Bronchial epithelial cell (primary cell): ENCODE measurements at regions not wholly inside any gene's neighbourhood (a gene's known extent, or its start where the extent isn't known, plus 50 kb on each side); places are given as distances from the start of the nearest gene placed in this dataset.
"Not testable (repeated sequence)": the region's sequence is repeated elsewhere in the genome, so short reads cannot be mapped to it uniquely, and the experiment has no call there.

ENCODE experiments used
- DNase-seq: peaks from one replicate; pipeline ENCODE4 v3.0.0-alpha.2; 2010; ENCODE audit warnings: low read depth
- FAIRE-seq: peaks from 2 replicates; lab custom pipeline; 2011; peaks lifted over from hg19 to GRCh38; lab: Jason Lieb, UNC
- H3K27me3 ChIP-seq: 2 replicates; pipeline ENCODE4 v1.5.1; 2011; ENCODE audit warnings: low read length; ENCODE audit not compliant: control insufficient read depth, insufficient read depth
- H3K36me3 ChIP-seq: 2 replicates; pipeline ENCODE4 v1.5.1; 2011; ENCODE audit warnings: low read length; ENCODE audit not compliant: control insufficient read depth, insufficient read depth
- H3K4me3 ChIP-seq: 2 replicates; pipeline ENCODE4 v1.5.1; 2011; ENCODE audit warnings: mild to moderate bottlenecking, low read depth, low read length, control low read depth
- CTCF ChIP-seq: IDR thresholded peaks from 2 replicates; pipeline ENCODE4 v1.5.1; 2011; ENCODE audit warnings: mild to moderate bottlenecking, moderate library complexity, low read length, control low read depth, inconsistent platforms; ENCODE audit not compliant: insufficient read depth, severe bottlenecking

DNA sequence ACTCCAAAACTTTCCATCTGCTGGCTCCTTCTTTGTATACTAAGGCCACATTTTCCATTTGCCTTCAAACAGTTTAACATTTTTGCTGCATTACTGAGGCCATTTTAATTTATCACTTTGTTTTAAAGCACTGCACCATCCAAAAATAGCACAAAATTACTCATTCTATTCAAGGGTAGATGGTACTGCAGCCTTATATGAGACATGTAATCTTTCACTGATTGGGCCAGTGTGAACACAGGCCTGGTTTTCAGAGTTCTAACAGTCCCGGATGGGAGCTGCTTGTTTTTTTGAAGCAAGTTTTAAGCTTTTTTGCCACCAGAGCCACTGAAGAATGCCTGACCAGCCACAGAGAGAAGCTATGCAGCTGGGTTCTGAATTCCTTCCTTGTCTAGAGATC is 172.3 kb upstream of the TSC22D2 start:
- TF ChIP-seq CTCF, result no peak
- FAIRE-seq (no peak), DNase-seq (peak; percentile 17)
- H3K27me3 ChIP-seq, result no peaks in the 10 kb centered on the region
- H3K36me3 ChIP-seq, result no peaks in the 10 kb centered on the region
- H3K4me3 ChIP-seq, result no peak overlapping the region

DNA sequence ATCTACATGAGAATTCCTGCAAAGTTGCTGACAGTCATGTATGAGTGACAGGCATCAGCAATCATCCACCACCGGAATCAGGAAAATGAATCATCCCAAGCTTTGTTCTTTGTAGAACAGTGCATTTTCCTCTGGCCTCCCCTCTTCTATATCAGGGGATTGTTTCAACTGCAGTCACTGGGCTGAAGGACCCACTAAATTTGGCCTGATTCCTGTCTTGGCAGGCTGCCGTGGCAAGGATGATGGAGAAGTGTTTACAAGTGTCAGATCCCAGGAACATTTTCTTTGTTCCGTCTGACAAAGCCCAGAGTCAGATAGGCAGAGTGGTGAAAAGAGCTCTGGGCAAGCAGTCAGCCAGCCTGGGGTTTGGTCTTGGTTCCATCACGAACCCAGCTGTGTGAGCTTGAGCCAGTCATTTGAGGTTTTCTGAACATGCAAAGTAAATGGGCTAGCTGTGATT is 175.1 kb upstream of the TSC22D2 start:
- FAIRE-seq (peak; percentile 43), DNase-seq (peak; percentile 77)
- no peaks in the 10 kb centered on the region for H3K27me3 ChIP-seq
- no peak for TF ChIP-seq CTCF
- H3K4me3 ChIP-seq, result no peak overlapping the region
- H3K36me3 ChIP-seq, result no peaks in the 10 kb centered on the region

DNA sequence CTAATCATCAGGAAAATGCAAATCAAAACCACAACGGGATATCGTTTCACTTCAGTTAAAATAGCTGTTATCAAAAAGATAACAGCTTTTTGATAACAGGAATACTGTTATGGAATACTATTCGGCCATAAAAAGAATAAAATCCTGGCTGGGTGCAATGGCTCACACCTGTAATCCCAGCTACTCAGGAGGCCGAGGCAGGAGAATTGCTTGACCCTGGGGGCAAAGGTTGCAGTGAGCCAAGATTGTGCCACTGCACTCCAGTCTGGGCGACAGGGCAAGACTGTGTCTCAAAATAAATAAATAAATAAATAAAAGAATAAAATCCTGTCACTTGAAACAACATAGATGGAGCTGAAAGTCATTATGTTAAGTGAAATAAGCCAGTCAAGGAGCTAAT is 178.1 kb upstream of the TSC22D2 start:
- no peak for FAIRE-seq
- Histone ChIP-seq H3K27me3 (no peaks in the 10 kb centered on the region), H3K36me3 (no peaks in the 10 kb centered on the region), H3K4me3 (no peak overlapping the region)
- no peak for DNase-seq
- no peak for TF ChIP-seq CTCF

GRCh38 chr3:150228626-150229025 is 179.5 kb upstream of the TSC22D2 start:
- FAIRE-seq, H3K36me3 ChIP-seq, H3K4me3 ChIP-seq, DNase-seq, H3K27me3 ChIP-seq: not testable (repeated sequence)

DNA sequence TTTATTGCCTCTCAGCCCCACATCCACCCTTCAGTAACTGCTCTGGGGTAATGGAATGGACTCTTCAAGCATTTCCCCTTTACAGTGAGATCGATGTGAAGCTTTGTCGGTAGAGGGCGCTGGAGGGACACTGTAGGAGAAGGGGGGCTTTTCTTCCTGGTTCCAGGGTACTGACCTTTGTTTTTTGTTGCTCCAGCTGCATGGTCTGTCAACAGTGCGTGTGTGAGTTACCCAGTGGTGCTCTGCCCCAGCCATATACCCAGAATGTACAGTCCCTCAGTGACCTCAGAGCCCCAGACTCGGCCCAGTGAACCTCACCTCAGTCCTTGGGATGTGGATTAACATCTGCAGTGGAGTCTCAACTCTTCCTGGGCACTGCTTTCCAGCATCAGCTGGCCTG is 180.3 kb upstream of the TSC22D2 start:
- TF ChIP-seq CTCF, result peak; percentile 81
- Histone ChIP-seq H3K27me3 (no peaks in the 10 kb centered on the region), H3K4me3 (no peak overlapping the region), H3K36me3 (no peaks in the 10 kb centered on the region)
- FAIRE-seq (no peak), DNase-seq (peak; percentile 50)

DNA sequence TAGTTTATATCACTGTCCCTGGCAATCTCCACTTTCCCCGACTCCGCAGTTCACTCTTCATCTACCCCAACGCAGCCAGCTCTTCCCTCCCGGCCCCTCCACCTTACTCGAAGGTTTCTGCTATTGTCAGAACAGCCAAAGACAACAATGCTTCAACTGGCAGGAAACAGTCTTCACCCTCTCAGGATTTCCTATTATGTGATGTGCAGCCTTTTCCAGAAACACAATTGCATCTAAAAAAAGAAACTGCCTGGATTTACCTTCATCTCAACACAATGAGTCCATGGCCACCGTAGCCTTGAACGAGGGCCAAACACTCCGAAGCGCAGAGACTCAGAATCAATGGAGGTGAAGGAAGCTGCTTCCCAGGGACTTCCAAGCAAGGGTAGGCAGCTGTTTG is 182.1 kb upstream of the TSC22D2 start:
- FAIRE-seq (no peak), DNase-seq (no peak)
- no peaks in the 10 kb centered on the region for H3K27me3 ChIP-seq
- H3K36me3 ChIP-seq, result no peaks in the 10 kb centered on the region
- TF ChIP-seq CTCF, result no peak
- no peak overlapping the region for H3K4me3 ChIP-seq
